Activated T-cell treated with anti-CD3 and anti-CD28 coated beads, Interleukin-2, amount 50 U/mL, for 24 hours (primary cell): ENCODE measurements at regions not wholly inside any gene's neighbourhood (a gene's known extent, or its start where the extent isn't known, plus 50 kb on each side); places are given as distances from the start of the nearest gene placed in this dataset.
A peak's percentile ranks its signal among the peaks of the same experiment; 100 is the strongest.

ENCODE experiments used
- DNase-seq: peaks from one replicate; pipeline ENCODE4 v3.0.0-alpha.2; 2020
- H3K27ac Mint-ChIP-seq: 2 replicates; pipeline ENCODE4 v1.8.0; 2020; ENCODE audit warnings: mild to moderate bottlenecking, mixed read lengths
- H3K27me3 Mint-ChIP-seq: 2 replicates; pipeline ENCODE4 v1.8.0; 2020; ENCODE audit warnings: mixed read lengths
- H3K36me3 Mint-ChIP-seq: 2 replicates; pipeline ENCODE4 v1.8.0; 2020; ENCODE audit warnings: low read depth, mixed read lengths
- H3K4me1 Mint-ChIP-seq: 2 replicates; pipeline ENCODE4 v1.8.0; 2020; ENCODE audit warnings: low read depth, mixed read lengths
- H3K4me3 Mint-ChIP-seq: 2 replicates; pipeline ENCODE4 v1.8.0; 2020; ENCODE audit warnings: mild to moderate bottlenecking, moderate library complexity, mixed read lengths
- H3K9me3 Mint-ChIP-seq: 2 replicates; pipeline ENCODE4 v1.8.0; 2020; ENCODE audit warnings: mixed read lengths

DNA sequence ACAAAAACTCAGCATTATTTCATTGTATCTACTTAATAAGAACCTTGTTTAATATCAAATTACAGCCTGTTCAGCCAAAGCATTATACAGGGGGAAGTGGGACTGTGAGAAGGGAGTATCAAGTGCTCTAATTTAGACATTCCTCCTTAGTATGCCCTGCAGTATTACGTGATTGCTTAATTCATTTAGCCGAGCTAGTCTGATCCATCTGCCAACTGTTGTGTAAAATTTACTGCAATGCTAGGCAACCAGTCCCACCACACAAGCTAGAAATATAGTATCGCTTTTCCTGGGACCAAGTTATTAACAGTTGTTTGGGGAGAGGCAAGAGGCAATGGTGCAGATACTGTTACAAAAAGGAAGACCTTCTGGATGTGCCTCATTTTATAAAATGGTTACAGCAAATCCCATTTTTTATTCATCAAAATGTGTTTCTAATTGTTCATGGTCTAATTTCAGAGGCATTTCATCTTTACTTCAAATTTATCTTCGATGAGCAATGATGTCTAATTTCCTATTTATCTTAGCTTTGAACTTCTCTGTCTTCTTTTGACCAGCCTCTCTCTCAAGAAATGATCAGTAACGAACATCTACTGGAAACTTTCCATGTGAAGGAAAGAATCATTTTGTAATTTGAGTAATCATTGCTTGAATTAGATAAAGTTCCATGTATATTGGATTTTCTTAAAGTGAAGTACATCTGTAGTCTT lies 283.3 kb downstream of the DUSP10 start:
- Mint-ChIP-seq H3K27ac (no peak overlapping the region), H3K4me3 (no peak overlapping the region), H3K4me1 (no peaks in the 10 kb centered on the region), H3K36me3 (no peaks in the 10 kb centered on the region), H3K9me3 (no peaks in the 10 kb centered on the region), H3K27me3 (peaks cover 29% of the 10 kb centered on the region)
- no peak for DNase-seq

DNA sequence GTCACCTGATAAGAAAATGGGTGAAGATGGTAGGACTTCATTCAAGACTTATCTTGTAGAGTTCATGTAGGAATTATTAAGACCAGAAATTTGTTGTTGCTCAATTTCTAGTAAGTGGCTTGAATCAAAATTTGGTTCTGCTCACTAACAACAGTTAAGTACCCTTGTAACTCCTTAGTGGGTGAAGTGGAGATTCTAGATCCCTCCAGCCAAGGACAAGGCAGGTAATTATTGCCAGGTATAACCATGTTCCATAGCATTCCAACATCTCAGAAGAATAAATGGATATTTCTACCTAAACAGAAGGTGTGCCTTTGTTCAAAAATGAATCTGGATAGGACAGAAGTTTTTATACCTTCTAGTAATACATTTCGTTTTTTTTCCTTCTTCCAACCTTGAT lies 282.3 kb downstream of the DUSP10 start:
- Mint-ChIP-seq H3K9me3 (no peaks in the 10 kb centered on the region), H3K4me1 (no peaks in the 10 kb centered on the region), H3K27me3 (peaks cover 29% of the 10 kb centered on the region), H3K27ac (no peak overlapping the region), H3K4me3 (no peak overlapping the region), H3K36me3 (no peaks in the 10 kb centered on the region)
- DNase-seq, result no peak

DNA sequence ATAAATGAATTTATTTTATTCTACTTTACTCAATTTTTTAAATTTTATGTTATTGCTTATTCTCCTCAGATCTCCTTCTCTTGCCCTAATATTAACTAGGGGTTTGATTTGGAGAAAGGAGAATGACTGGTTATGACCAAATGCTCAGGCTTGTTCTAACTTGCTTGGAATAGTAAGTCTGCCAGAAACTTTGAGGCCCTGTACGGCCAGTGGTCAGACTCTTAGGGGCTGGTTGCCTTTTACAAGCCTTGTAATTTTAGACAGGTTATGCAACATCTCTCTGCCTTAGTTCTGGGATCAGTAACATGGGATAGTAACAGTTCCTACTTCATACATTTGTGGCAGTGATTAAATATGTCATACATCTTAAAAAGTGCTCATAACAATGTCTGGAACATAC lies 279.5 kb downstream of the DUSP10 start:
- no peaks in the 10 kb centered on the region for H3K36me3 Mint-ChIP-seq
- DNase-seq, result no peak
- no peak overlapping the region for H3K27ac Mint-ChIP-seq
- H3K4me3 Mint-ChIP-seq, result no peak overlapping the region
- H3K4me1 Mint-ChIP-seq, result no peaks in the 10 kb centered on the region
- no peaks in the 10 kb centered on the region for H3K9me3 Mint-ChIP-seq
- peaks cover 32% of the 10 kb centered on the region for H3K27me3 Mint-ChIP-seq

DNA sequence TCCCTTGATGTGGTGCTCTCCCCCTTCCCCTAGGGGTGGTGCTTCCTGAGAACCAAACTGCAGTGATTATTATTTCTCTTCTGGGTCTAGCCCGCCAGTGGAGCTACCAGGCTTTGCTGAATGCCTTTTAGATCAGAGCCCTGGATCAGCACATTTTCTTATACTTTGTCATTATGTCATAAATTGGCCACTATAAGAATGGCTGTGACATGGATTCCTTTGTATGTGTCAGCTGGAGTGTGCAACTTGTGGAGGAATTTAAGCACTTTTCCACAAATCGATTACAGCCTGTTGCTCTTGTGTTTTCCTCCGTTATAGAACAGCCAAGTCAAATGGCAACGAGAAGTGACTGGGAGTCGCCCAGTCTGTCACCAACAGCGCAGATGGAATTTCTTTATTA lies 273.3 kb downstream of the DUSP10 start:
- H3K36me3 Mint-ChIP-seq, result no peaks in the 10 kb centered on the region
- H3K9me3 Mint-ChIP-seq, result peaks cover 7% of the 10 kb centered on the region
- no peak for DNase-seq
- no peak overlapping the region for H3K4me3 Mint-ChIP-seq
- peaks cover 48% of the 10 kb centered on the region for H3K27me3 Mint-ChIP-seq
- H3K4me1 Mint-ChIP-seq, result no peaks in the 10 kb centered on the region
- no peak overlapping the region for H3K27ac Mint-ChIP-seq

DNA sequence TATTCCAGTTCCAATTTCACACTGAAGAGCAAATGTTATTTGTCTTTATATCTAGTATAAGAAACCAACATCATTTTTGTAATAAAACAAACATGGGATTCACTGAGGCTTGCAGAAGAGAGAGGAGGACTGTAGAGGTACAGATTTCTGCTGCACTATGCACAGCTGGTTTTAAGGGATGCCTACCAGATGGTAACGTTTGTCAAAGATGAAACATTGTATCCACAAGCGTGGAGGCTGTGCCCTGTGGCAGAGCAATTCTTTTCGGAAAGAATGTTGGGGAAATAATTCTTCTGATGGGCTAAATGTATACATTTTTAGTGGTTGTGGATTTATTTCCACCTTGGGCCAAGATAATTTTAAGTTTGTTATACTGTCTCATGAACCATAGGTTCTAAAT lies 272.4 kb downstream of the DUSP10 start:
- H3K36me3 Mint-ChIP-seq, result no peaks in the 10 kb centered on the region
- DNase-seq, result no peak
- H3K27ac Mint-ChIP-seq, result no peak overlapping the region
- peaks cover 7% of the 10 kb centered on the region for H3K9me3 Mint-ChIP-seq
- H3K4me3 Mint-ChIP-seq, result no peak overlapping the region
- no peaks in the 10 kb centered on the region for H3K4me1 Mint-ChIP-seq
- H3K27me3 Mint-ChIP-seq, result peaks cover 50% of the 10 kb centered on the region

DNA sequence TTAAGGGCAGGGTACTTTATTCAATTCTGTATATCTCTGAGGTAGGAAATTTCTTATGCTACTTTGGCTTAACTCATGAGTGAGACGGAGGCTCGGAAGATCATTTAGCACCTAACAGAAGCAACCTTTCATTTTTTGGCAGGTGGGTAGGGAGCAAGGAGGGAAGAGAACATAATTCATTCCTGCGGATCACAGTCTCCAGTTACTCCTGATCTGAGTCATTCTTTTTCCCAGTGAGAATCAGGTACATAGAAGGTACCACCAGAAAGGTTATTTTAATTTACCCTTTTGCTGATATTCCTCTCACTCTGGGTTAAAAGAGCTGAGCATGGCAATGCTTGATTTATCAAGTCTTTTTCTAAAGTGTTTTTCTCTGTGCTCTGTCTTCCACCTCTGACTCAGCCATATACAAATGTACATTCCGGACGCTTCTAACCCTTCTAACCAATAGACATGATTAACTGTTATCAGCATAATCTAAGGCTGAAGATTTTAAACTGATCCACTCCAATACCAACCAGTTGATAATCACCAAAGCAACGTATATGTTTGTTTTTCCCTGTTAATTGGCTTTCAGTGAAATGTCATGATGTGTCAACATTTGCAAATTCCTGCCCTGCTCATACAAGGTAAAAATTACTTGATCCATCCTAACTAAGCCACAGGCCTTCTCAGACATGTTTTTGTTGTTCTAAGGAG lies 271.7 kb downstream of the DUSP10 start:
- peaks cover 7% of the 10 kb centered on the region for H3K9me3 Mint-ChIP-seq

DNA sequence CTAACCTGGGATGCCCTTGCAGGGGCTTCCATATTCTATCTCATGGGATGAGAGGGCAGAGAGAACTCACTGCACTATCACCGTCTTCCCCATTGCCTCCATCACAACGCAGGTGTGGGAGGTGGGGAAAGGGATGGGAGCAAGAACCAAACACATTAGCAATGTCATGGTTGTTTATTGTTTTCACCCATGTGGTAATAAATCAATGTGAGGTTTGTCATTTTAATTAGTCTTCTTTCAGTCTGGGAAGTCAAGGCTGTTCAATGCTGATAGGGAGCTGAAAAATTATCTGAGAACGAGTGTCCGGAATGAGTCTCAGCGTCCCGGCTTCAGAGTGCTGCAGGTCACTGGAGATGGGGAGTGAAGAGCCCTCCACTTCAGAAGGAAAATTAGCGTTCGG lies 268.5 kb downstream of the DUSP10 start:
- peaks cover 3% of the 10 kb centered on the region for H3K9me3 Mint-ChIP-seq
- no peak overlapping the region for H3K27ac Mint-ChIP-seq
- DNase-seq, result no peak
- H3K27me3 Mint-ChIP-seq, result peaks cover 35% of the 10 kb centered on the region
- H3K4me3 Mint-ChIP-seq, result no peak overlapping the region
- no peaks in the 10 kb centered on the region for H3K36me3 Mint-ChIP-seq
- peaks cover 6% of the 10 kb centered on the region for H3K4me1 Mint-ChIP-seq

More for the DNA sequence above, 271.7 kb downstream of the DUSP10 start:
- Mint-ChIP-seq H3K36me3 (no peaks in the 10 kb centered on the region), H3K27me3 (peaks cover 50% of the 10 kb centered on the region), H3K4me3 (no peak overlapping the region), H3K4me1 (no peaks in the 10 kb centered on the region), H3K27ac (no peak overlapping the region)
- no peak for DNase-seq

DNA sequence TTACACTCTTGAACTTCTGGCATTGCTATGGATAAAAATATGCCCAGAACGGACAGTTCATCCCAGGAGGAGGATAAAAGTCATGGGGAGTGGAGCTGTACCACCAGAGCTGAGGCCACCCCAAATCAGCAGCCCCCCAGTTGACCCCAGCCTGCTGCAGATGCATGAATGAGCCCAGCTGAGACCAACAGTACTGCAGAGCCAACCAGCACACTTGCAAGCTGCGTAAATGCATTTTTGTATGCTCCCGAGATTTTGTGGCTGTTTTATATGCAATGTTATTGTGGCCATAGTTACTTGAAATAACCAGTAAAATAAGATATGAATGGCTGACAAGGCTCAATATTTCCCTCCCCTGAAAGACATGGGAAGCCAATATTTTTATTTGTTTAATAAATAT lies 264.6 kb downstream of the DUSP10 start:
- no peak for DNase-seq
- Mint-ChIP-seq H3K4me3 (no peak overlapping the region), H3K9me3 (no peaks in the 10 kb centered on the region), H3K27ac (no peak overlapping the region), H3K36me3 (no peaks in the 10 kb centered on the region), H3K4me1 (peaks cover 6% of the 10 kb centered on the region), H3K27me3 (peaks cover 11% of the 10 kb centered on the region)

DNA sequence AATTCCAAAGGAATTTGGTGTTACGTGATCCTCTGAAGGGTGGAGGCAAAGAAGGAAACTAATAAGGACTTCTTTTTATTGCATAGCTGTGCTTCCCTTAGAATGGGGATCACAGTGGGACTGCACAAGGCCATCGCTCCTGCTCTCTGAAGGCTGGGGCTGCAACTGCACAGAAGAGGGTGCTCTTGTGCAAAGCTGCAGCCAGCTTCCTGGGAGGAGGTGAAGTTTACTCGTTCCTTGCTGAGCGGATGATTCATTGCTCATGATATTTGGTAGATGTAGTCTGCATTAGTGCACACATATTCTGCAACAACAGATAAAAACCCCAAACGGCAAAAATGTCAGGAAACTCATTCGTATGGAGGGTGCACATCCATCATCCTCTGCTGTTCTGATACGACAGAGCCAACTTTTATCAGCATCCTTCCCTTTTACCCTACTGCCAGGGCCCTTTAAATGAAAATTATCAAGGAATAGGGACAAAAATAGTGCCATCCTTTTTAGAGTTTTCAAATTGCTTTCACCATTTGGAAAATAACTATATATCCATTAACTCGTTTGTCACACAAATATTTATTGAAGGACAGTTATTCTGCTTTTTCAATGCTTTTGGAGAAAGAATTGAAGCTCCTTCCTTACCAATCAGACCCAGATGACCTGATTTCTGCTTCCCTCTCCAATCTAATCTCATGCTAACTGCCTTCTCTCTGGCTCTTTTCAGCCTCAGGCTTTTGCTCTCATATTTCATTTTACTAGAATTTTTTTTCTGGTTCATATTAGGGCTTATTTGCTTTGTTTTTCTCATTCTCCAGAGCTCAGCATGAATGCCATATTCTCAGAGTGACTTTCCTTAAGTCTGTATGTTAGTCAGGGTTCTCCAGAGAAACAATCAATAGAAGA lies 263.6 kb downstream of the DUSP10 start:
- H3K27ac Mint-ChIP-seq, result no peak overlapping the region

DNA sequence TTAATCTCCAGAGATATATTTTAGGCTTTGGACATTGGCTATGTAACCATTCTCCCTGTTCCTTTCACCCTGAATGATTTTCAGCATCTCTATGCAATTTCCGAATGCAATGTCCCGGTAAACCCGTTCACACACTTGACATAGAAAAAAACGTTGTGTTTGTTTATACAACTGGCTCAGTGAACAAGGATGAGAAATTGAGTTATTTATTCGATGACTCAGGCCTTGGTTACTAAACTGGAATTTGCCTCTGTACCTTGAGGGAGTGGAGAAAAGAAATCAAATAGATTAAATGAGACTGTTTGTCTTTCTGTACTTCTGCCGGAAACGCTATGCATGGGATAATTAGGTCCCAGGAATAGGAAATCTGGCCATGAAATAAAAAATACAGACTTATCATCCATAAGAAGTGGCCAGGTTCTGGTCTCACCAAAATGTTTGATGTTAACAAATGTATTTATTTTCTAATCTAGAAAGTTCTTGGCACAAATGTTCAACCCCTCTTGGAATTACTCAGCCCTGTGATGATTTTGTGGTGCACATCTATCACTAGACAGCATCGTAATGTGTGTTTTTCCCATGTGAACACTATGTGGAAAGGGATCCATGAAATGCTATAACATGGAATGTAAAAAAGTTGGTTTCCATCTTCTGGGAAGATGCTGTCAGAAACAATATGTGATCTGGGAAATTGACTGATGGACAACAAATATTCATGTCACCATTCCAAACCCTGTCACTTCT lies 253.9 kb downstream of the DUSP10 start:
- Mint-ChIP-seq H3K36me3 (no peaks in the 10 kb centered on the region), H3K9me3 (no peaks in the 10 kb centered on the region), H3K27ac (no peak overlapping the region), H3K4me1 (no peaks in the 10 kb centered on the region), H3K4me3 (no peak overlapping the region), H3K27me3 (no peaks in the 10 kb centered on the region)
- DNase-seq, result no peak

More for the DNA sequence above, 263.6 kb downstream of the DUSP10 start:
- Mint-ChIP-seq H3K27me3 (peaks cover 4% of the 10 kb centered on the region), H3K4me1 (peaks cover 6% of the 10 kb centered on the region), H3K36me3 (no peaks in the 10 kb centered on the region), H3K9me3 (no peaks in the 10 kb centered on the region), H3K4me3 (no peak overlapping the region)
- DNase-seq, result peak; percentile 64

DNA sequence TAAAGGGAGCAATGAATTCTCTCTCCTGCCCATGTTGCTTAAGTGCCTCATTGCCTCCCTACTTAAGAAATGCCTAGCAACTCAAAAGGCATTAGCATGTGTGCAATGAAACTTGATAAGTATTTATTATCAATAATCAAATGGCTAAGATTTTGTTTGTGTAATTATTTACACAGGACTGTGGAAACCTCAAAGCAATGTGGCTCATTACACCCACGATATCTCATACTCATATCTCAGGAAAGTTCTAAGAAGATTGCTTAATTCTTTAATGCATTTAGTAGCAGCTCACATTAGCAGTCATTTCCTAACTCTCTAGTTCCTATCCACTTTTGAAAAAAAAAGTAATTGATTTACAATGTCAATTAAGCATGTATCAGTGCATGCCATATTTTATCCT lies 253.3 kb downstream of the DUSP10 start:
- Mint-ChIP-seq H3K27me3 (no peaks in the 10 kb centered on the region), H3K4me1 (no peaks in the 10 kb centered on the region), H3K36me3 (no peaks in the 10 kb centered on the region), H3K4me3 (no peak overlapping the region), H3K9me3 (no peaks in the 10 kb centered on the region), H3K27ac (no peak overlapping the region)
- no peak for DNase-seq

DNA sequence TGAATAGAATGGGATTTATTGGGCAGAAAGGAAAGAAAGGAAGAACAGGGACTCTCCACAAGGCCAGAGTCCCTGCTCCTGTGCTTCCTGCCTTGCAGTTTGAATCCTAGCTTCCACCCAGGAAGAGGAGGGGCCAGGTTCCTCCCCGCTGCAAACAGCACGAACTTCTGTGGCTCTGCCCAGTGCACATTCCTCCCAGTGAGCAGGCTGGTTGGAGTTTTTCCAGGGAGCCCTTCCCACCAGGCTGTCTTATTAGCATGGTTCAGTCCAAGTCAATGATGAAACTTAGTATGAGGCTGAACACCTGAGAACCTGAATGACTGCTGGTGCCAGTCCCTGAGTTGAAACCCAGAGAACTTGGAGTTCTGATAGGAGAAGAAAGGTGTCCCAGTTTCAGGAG lies 247.2 kb downstream of the DUSP10 start:
- Mint-ChIP-seq H3K4me3 (no peak overlapping the region), H3K27ac (no peak overlapping the region), H3K4me1 (no peaks in the 10 kb centered on the region), H3K36me3 (no peaks in the 10 kb centered on the region), H3K27me3 (no peaks in the 10 kb centered on the region), H3K9me3 (no peaks in the 10 kb centered on the region)
- no peak for DNase-seq

DNA sequence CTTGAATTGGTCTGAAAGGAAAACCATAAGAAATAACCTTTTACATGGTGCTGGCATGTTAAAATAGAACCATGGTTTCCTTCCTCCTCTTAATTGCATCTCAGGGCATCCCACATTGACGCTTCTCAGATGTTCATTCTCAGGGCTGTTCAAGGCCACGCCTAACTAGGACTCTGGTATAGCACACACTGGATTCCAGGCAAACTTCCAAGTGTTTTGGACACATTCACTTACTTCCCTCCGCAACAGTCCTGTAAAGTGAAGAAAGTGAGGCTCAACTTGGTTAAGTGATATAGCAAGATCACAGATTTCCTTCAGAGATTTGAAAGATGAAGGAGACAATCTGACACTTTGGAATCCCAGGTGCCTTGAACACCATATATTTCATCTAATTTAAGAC lies 244.8 kb downstream of the DUSP10 start:
- no peaks in the 10 kb centered on the region for H3K9me3 Mint-ChIP-seq
- H3K4me3 Mint-ChIP-seq, result no peak overlapping the region
- no peak overlapping the region for H3K27ac Mint-ChIP-seq
- H3K4me1 Mint-ChIP-seq, result no peaks in the 10 kb centered on the region
- H3K27me3 Mint-ChIP-seq, result no peaks in the 10 kb centered on the region
- no peak for DNase-seq
- no peaks in the 10 kb centered on the region for H3K36me3 Mint-ChIP-seq

DNA sequence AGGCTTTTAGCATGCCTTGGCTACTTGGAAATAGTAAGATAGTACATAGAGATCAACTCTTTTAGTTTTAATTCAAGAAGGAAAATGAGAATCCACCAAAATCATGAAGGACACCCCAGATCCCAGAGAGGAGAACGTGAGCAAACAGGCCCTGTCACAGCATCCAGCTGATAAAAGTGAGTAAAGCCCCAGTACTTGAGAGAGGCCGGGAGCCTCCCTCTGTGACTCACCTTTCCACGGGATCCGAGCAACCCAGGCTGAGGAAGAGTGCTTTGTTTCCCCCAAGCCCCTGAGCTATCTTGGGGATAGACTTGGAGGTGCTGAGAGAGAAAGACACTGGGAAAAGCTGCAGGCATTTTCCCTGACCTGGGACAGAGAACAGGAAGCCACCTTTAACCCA lies 238.6 kb downstream of the DUSP10 start:
- Mint-ChIP-seq H3K9me3 (peaks cover 16% of the 10 kb centered on the region), H3K27ac (no peak overlapping the region), H3K4me1 (no peaks in the 10 kb centered on the region), H3K36me3 (no peaks in the 10 kb centered on the region), H3K27me3 (peaks cover 6% of the 10 kb centered on the region), H3K4me3 (no peak overlapping the region)
- no peak for DNase-seq
